Inferior parietal cortex (tissue), 1 donor: ENCODE measurements at regions not wholly inside any gene's neighbourhood (a gene's known extent, or its start where the extent isn't known, plus 50 kb on each side); places are given as distances from the start of the nearest gene placed in this dataset.
"Not testable (repeated sequence)": the region's sequence is repeated elsewhere in the genome, so short reads cannot be mapped to it uniquely, and the experiment has no call there.

Experiments used
- DNase-seq: peaks from one replicate; pipeline ENCODE4 v3.0.0-alpha.2; 2016; ENCODE audit errors: extremely low spot score

GRCh38 chr4:52511825-52512224 lies 147.3 kb downstream of the USP46 start:
- DNase-seq: no peak

GRCh38 chr4:52512291-52512690 lies 146.8 kb downstream of the USP46 start:
- DNase-seq: no peak

- DNase-seq: not testable (repeated sequence)
Observed at GRCh38 chr4:52522093-52522492, 137.0 kb downstream of the USP46 start.

GRCh38 chr4:52529983-52530382 lies 129.1 kb downstream of the USP46 start:
- DNase-seq: no peak

- DNase-seq: no peak
Observed at GRCh38 chr4:52535793-52536192, 123.3 kb downstream of the USP46 start.
